ENCODE measurements at regions not wholly inside any gene's neighbourhood (a gene's known extent, or its start where the extent isn't known, plus 50 kb on each side); places are given as distances from the start of the nearest gene placed in this dataset.
A peak's percentile ranks its signal among the peaks of the same experiment; 100 is the strongest.
"Not testable (repeated sequence)": the region's sequence is repeated elsewhere in the genome, so short reads cannot be mapped to it uniquely, and the experiment has no call there.

GRCh38 chr4:72767618-72768302, 198.7 kb upstream of the ADAMTS3 start:
- peak; percentile 86 for DNase-seq (ENCODE audit: low read depth)
- in situ Hi-C loops (cut with HindIII; ENCODE audit: low sequenced_read_pairs) = no loop called here
- no peak for TF ChIP-seq CTCF (IDR thresholded peaks at IDR 0.05; ENCODE audit: low read depth, low read length, missing control alignments)
- H3K4me3 ChIP-seq (ENCODE audit: low read depth, low read length) = no peak overlapping the region

GRCh38 chr4:72765788-72766187, 196.8 kb upstream of the ADAMTS3 start:
- not testable (repeated sequence) for DNase-seq (ENCODE audit: low read depth)

GRCh38 chr4:72761368-72762038, 192.5 kb upstream of the ADAMTS3 start:
- no peak overlapping the region for H3K4me3 ChIP-seq (ENCODE audit: low read depth, low read length)
- no peak for DNase-seq (ENCODE audit: low read depth)
- in situ Hi-C loops (cut with HindIII; ENCODE audit: low sequenced_read_pairs) = no loop called here
- no peak for TF ChIP-seq CTCF (IDR thresholded peaks at IDR 0.05; ENCODE audit: low read depth, low read length, missing control alignments)

More at GRCh38 chr4:72765788-72766187, 196.8 kb upstream of the ADAMTS3 start:
- in situ Hi-C loops (cut with HindIII; ENCODE audit: low sequenced_read_pairs); H3K4me3 ChIP-seq (ENCODE audit: low read depth, low read length): not testable (repeated sequence)

- H3K4me3 ChIP-seq (ENCODE audit: low read depth, low read length); in situ Hi-C loops (cut with HindIII; ENCODE audit: low sequenced_read_pairs); DNase-seq (ENCODE audit: low read depth): not testable (repeated sequence)
Measured at GRCh38 chr4:72753414-72753813, 184.4 kb upstream of the ADAMTS3 start.

- no peak for TF ChIP-seq CTCF (IDR thresholded peaks at IDR 0.05; ENCODE audit: low read depth, low read length, missing control alignments)
- in situ Hi-C loops (cut with HindIII; ENCODE audit: low sequenced_read_pairs) = no loop called here
- no peak overlapping the region for H3K4me3 ChIP-seq (ENCODE audit: low read depth, low read length)
- peak; percentile 28 for DNase-seq (ENCODE audit: low read depth)
Measured at GRCh38 chr4:72744103-72744725, 175.2 kb upstream of the ADAMTS3 start.

- in situ Hi-C loops (cut with HindIII; ENCODE audit: low sequenced_read_pairs) = no loop called here
- no peak overlapping the region for H3K4me3 ChIP-seq (ENCODE audit: low read depth, low read length)
- no peak for DNase-seq (ENCODE audit: low read depth)
- TF ChIP-seq CTCF (IDR thresholded peaks at IDR 0.05; ENCODE audit: low read depth, low read length, missing control alignments) = no peak
Measured at GRCh38 chr4:72743078-72743477, 174.1 kb upstream of the ADAMTS3 start.

GRCh38 chr4:72715299-72715698, 146.3 kb upstream of the ADAMTS3 start:
- in situ Hi-C loops (cut with HindIII; ENCODE audit: low sequenced_read_pairs) = no loop called here
- DNase-seq (ENCODE audit: low read depth) = no peak
- H3K4me3 ChIP-seq (ENCODE audit: low read depth, low read length) = no peak overlapping the region
- TF ChIP-seq CTCF (IDR thresholded peaks at IDR 0.05; ENCODE audit: low read depth, low read length, missing control alignments) = no peak

Data from astrocyte of the cerebellum (primary cell).